ENCODE measurements at regions not wholly inside any gene's neighbourhood (a gene's known extent, or its start where the extent isn't known, plus 50 kb on each side); places are given as distances from the start of the nearest gene placed in this dataset.

DNA sequence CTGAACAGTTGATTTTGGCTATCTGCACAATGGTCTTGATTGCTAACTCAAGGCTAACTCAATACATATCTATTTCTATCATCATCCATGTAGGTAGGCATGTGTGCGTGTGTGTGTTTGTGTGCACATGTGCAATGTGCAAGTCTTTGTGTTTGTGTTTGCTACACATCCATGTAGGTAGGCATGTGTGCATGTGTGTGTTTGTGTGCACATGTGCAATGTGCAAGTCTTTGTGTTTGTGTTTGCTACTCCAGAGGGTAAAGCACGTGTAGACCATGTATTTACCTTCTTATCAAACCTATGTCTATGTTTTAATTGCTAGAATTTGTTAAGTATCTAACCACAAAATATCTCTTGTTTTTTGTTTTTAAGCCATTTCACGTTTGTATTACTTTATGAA is 962.6 kb downstream of the LRFN5 start:
- Histone ChIP-seq H3K4me1 (ENCODE audit: control insufficient read depth, insufficient read depth, low read length) (no peaks in the 10 kb centered on the region), H3K4me3 (ENCODE audit: low read depth, low read length) (no peak overlapping the region), H3K27ac (ENCODE audit: extremely low read depth, low read depth, low read length) (no peak overlapping the region), H3K9me3 (ENCODE audit: control insufficient read depth, insufficient read depth, low read depth, low read length) (no peaks in the 10 kb centered on the region), H3K36me3 (ENCODE audit: control insufficient read depth in 2 of 2, insufficient read depth in 1 of 2, low read length in 2 of 2) (no peaks in the 10 kb centered on the region)
- CTCF ChIA-PET = no interaction called here
- POLR2A ChIA-PET = no interaction called here
- TF ChIP-seq ZNF16 (tag by site-specific recombination; IDR thresholded peaks at IDR 0.05; ENCODE audit: low read depth) (no peak), ZNF626 (tag by site-specific recombination; IDR thresholded peaks at IDR 0.05) (no peak), ZNF426 (tag by site-specific recombination; IDR thresholded peaks at IDR 0.05) (no peak), MYNN (tag by site-specific recombination; IDR thresholded peaks at IDR 0.05; ENCODE audit: borderline replicate concordance) (no peak), ZNF623 (tag by site-specific recombination; IDR thresholded peaks at IDR 0.05) (no peak), OSR2 (tag by site-specific recombination; IDR thresholded peaks at IDR 0.05) (no peak)
- TF ChIP-seq, protein P1, sequence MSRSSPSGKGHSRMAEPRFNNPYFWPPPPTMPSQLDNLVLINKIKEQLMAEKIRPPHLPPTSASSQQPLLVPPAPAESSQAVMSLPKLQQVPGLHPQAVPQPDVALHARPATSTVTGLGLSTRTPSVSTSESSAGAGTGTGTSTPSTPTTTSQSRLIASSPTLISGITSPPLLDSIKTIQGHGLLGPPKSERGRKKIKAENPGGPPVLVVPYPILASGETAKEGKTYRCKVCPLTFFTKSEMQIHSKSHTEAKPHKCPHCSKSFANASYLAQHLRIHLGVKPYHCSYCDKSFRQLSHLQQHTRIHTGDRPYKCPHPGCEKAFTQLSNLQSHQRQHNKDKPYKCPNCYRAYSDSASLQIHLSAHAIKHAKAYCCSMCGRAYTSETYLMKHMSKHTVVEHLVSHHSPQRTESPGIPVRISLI (tag by site-specific recombination; IDR thresholded peaks at IDR 0.05) = no peak

GRCh38 chr14:42565556-42565955 is 958.9 kb downstream of the LRFN5 start:
- ChIA-PET CTCF (no interaction called here), POLR2A (no interaction called here)
- Histone ChIP-seq H3K9me3 (ENCODE audit: control insufficient read depth, insufficient read depth, low read depth, low read length) (no peaks in the 10 kb centered on the region), H3K4me1 (ENCODE audit: control insufficient read depth, insufficient read depth, low read length) (no peaks in the 10 kb centered on the region), H3K27ac (ENCODE audit: extremely low read depth, low read depth, low read length) (no peak overlapping the region), H3K4me3 (ENCODE audit: low read depth, low read length) (no peak overlapping the region), H3K36me3 (ENCODE audit: control insufficient read depth in 2 of 2, insufficient read depth in 1 of 2, low read length in 2 of 2) (no peaks in the 10 kb centered on the region)
- TF ChIP-seq ZNF707 (tag by site-specific recombination; IDR thresholded peaks at IDR 0.05) (no peak), ZNF266 (tag by site-specific recombination; IDR thresholded peaks at IDR 0.05; ENCODE audit: low read depth) (no peak), ZNF398 (tag by site-specific recombination; IDR thresholded peaks at IDR 0.05) (no peak), ZSCAN4 (tag by site-specific recombination; IDR thresholded peaks at IDR 0.05) (no peak), ZNF560 (tag by site-specific recombination; IDR thresholded peaks at IDR 0.05; ENCODE audit: borderline replicate concordance) (no peak), HOXD13 (CRISPR knock-in tag; IDR thresholded peaks at IDR 0.05; ENCODE audit: borderline replicate concordance) (no peak), WT1 (tag by site-specific recombination; IDR thresholded peaks at IDR 0.05) (no peak), ZNF133 (tag by site-specific recombination; IDR thresholded peaks at IDR 0.05) (no peak), ZNF350 (tag by site-specific recombination; IDR thresholded peaks at IDR 0.05) (no peak), YY2 (tag by site-specific recombination; IDR thresholded peaks at IDR 0.05) (no peak), KLF9 (tag by site-specific recombination; IDR thresholded peaks at IDR 0.05; ENCODE audit: low read depth) (no peak)

DNA sequence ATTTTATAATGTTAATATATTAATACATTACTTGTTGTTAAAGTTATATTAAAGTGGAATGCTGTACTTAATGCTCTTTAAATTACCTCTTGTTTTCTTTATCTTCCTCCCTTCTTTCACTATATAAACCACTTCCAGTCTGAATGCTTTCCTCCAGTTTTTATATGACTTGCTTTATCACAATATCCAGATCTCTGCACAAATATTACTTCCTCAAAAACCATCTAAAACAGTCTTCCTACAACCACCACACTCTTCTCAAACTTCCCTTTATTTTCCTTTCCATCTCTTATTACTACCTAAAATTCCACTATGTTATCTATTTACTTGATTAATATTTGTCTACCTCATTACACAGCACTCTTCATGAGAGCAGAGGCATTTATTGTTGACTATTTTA is 956.6 kb downstream of the LRFN5 start:
- H3K36me3 ChIP-seq (ENCODE audit: control insufficient read depth in 2 of 2, insufficient read depth in 1 of 2, low read length in 2 of 2) = no peaks in the 10 kb centered on the region
- ChIA-PET CTCF (no interaction called here), POLR2A (no interaction called here)
- H3K27ac ChIP-seq (ENCODE audit: extremely low read depth, low read depth, low read length) = no peak overlapping the region
- H3K9me3 ChIP-seq (ENCODE audit: control insufficient read depth, insufficient read depth, low read depth, low read length) = no peaks in the 10 kb centered on the region
- H3K4me1 ChIP-seq (ENCODE audit: control insufficient read depth, insufficient read depth, low read length) = no peaks in the 10 kb centered on the region
- TF ChIP-seq TSHZ1 (tag by site-specific recombination; IDR thresholded peaks at IDR 0.05; ENCODE audit: borderline replicate concordance) (no peak), ZNF121 (tag by site-specific recombination; IDR thresholded peaks at IDR 0.05) (no peak), ZNF701 (tag by site-specific recombination; IDR thresholded peaks at IDR 0.05) (no peak), ZNF132 (tag by site-specific recombination; IDR thresholded peaks at IDR 0.05; ENCODE audit: borderline replicate concordance) (no peak), KLF16 (tag by site-specific recombination; IDR thresholded peaks at IDR 0.05) (no peak), SP7 (tag by site-specific recombination; IDR thresholded peaks at IDR 0.05) (no peak), ZNF623 (tag by site-specific recombination; IDR thresholded peaks at IDR 0.05) (no peak), ZNF311 (tag by site-specific recombination; IDR thresholded peaks at IDR 0.05; ENCODE audit: borderline replicate concordance) (no peak), ZNF548 (tag by site-specific recombination; IDR thresholded peaks at IDR 0.05) (no peak)
- H3K4me3 ChIP-seq (ENCODE audit: low read depth, low read length) = no peak overlapping the region

Measured in HEK293 (cell line).